Left renal pelvis (tissue), 4 donors: ENCODE measurements at regions not wholly inside any gene's neighbourhood (a gene's known extent, or its start where the extent isn't known, plus 50 kb on each side); places are given as distances from the start of the nearest gene placed in this dataset.
"Not testable (repeated sequence)": the region's sequence is repeated elsewhere in the genome, so short reads cannot be mapped to it uniquely, and the experiment has no call there.

Source experiments
- DNase-seq, 4 donors: peaks; one replicate each; pipeline ENCODE4 v3.0.0-alpha.2; 2013; ENCODE audit warnings: low read depth in 4 of 4, low spot score in 3 of 4

GRCh38 chr16:61435346-61435745 lies 600.9 kb downstream of the CDH8 start:
- no peak for DNase-seq

- DNase-seq = no peak
Observed at GRCh38 chr16:61432421-61432820, 603.8 kb downstream of the CDH8 start.

- DNase-seq = no peak
Observed at GRCh38 chr16:61421111-61421510, 615.1 kb downstream of the CDH8 start.

- DNase-seq = no peak
Observed at GRCh38 chr16:61419791-61420190, 616.4 kb downstream of the CDH8 start.

GRCh38 chr16:61418802-61419201 lies 617.4 kb downstream of the CDH8 start:
- not testable (repeated sequence) for DNase-seq

GRCh38 chr16:61415126-61415525 lies 621.1 kb downstream of the CDH8 start:
- DNase-seq = no peak

GRCh38 chr16:61413021-61413420 lies 623.2 kb downstream of the CDH8 start:
- DNase-seq = no peak

- no peak for DNase-seq
Observed at GRCh38 chr16:61412562-61412961, 623.7 kb downstream of the CDH8 start.

GRCh38 chr16:61409604-61410003 lies 626.6 kb downstream of the CDH8 start:
- no peak for DNase-seq

- DNase-seq = no peak
Observed at GRCh38 chr16:61403386-61403785, 632.9 kb downstream of the CDH8 start.

GRCh38 chr16:61391896-61392295 lies 644.3 kb downstream of the CDH8 start:
- DNase-seq = no peak

- DNase-seq = no peak
Observed at GRCh38 chr16:61390965-61391637, 645.1 kb downstream of the CDH8 start.

GRCh38 chr16:61385392-61386071 lies 650.7 kb downstream of the CDH8 start:
- DNase-seq = no peak

- no peak for DNase-seq
Observed at GRCh38 chr16:61382435-61382834, 653.8 kb downstream of the CDH8 start.

GRCh38 chr16:61379311-61379710 lies 656.9 kb downstream of the CDH8 start:
- DNase-seq = no peak

- no peak for DNase-seq
Observed at GRCh38 chr16:61374071-61374470, 662.2 kb downstream of the CDH8 start.

- no peak for DNase-seq
Observed at GRCh38 chr16:61371881-61372280, 664.4 kb downstream of the CDH8 start.

- no peak for DNase-seq
Observed at GRCh38 chr16:61371388-61371787, 664.9 kb downstream of the CDH8 start.

- no peak for DNase-seq
Observed at GRCh38 chr16:61370564-61370963, 665.7 kb downstream of the CDH8 start.

GRCh38 chr16:61366006-61366405 lies 670.2 kb downstream of the CDH8 start:
- no peak for DNase-seq

- DNase-seq = no peak
Observed at GRCh38 chr16:61364990-61365389, 671.2 kb downstream of the CDH8 start.

- no peak for DNase-seq
Observed at GRCh38 chr16:61362585-61362984, 673.7 kb downstream of the CDH8 start.
